Fibroblast of peridontal ligament (primary cell): ENCODE measurements at regions not wholly inside any gene's neighbourhood (a gene's known extent, or its start where the extent isn't known, plus 50 kb on each side); places are given as distances from the start of the nearest gene placed in this dataset.
A peak's percentile ranks its signal among the peaks of the same experiment; 100 is the strongest.

Source experiments
- DNase-seq: peaks from one replicate; pipeline ENCODE4 v3.0.0-alpha.2; 2010; ENCODE audit errors: extremely low read depth

DNA sequence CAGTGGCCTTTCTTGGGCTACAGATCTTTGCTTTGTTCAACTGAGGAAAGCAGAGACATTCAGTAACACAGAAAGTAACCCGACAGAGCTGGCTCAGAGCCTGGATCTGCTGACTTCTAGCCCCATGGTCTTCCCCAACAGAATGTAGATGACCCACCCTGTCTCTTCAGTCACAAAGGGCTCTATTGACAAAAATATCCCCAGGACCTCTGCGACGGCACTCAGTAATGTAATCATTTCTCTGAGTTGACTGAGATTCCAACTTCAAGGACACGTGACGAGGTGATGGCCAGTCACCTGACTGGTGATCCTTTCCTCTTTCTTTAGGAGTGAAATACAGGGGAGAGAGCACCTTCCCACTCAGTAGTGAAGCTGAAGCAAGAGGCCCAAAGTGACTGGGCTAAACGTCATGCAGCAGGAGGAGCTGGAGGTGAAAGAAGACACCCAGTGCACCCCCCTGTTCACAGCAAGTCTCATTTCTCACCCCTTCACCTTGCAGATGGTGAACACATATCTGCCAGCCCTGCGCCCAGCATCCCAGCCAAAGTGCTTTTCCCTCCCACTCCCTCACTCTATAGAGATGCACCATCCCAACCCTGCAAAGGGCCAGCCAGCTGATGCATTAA lies 179.2 kb upstream of the EGLN3 start:
- no peak for DNase-seq

DNA sequence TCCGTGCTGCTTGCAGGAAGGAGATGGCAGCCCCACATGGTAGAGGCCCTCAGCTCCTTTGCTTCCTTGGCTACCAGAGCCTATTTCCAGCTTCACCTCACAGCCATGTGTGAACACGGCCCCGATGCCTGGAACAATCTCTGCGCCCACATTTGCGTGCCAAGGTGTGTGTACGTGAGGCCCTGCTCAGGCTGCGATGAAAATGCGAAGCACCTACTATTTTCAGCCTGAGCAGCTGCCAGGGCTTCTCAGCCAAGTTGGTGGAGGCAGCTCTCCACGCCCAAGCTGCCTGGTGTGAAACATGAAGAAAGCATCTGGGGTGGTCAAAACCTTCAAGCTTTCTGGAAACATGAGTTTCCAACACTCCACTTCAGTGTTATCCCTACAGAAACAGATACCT lies 177.8 kb upstream of the EGLN3 start:
- no peak for DNase-seq

DNA sequence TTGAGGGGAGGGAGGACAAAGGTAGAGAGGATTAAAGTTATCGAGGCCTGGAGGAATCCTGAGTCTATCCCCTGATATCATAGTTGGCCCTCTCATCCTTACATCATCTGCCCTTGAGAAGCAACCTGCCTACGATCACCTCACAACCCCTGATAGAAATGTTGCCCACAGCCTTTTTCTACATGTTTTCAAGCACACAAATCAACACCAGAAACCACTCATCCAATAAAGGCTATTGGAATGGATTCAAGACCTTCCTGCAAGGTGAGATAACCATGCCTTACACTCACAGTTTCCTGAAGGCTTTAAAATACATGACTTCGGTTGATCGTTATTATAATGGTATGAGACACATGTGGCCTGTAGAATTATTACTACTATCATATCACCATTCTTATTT lies 175.7 kb upstream of the EGLN3 start:
- no peak for DNase-seq

DNA sequence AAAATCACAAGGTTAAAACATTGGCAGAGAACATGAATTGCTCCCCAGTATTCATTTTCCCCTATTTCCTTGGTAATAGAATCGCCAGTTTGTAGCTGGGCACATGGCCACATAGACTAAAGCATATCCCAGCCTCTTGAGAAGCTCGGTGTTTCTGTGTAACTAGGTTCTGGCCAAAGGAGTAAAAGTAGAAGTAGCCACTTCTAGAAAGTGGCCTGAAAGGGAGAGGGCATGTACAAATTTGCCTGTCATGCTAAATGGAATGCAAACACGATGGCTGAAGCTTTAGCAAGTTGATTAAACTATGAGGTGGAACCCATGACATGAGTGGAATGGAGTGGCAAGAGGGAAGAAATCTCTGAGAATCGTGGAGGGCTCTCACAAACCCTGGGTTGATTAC lies 173.7 kb upstream of the EGLN3 start:
- DNase-seq, result no peak

DNA sequence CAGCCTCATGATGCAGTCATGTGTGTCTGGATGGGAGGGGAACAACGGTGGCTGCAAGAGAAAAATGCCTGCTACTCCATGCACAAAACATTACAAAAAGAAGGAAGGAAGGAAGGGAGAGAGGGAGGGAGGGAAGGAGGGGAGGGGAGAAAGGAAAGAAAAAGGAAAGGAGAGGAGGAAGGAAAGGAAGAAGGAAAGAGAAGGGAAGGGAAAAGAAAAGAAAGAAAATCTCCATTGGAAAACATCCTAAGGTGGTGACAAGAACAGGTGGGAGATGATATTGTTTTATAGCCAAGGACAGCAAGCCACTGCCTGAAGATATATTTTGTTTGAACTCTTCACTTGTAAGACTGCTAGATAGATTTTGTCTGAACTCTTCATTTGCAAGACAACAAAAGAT lies 171.8 kb upstream of the EGLN3 start:
- DNase-seq, result no peak

DNA sequence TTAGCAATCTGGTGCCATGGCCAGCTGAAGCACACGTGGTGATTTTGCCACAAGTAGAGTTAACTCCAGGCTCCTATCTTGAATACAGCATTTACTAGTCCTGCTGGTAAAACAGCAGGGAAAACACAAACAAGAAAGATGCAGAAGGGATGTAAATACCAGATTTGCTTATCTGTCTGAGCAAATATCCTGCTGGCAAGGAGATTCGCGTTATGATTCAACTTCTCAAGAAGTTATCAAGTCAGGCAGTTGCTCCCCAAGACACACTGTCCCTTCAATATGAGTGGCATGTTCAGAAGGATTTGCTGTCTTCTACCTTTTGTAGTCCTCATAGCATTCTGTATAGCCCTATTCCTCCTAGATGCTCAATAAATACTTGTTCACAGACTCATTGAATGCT lies 171.2 kb upstream of the EGLN3 start:
- no peak for DNase-seq

DNA sequence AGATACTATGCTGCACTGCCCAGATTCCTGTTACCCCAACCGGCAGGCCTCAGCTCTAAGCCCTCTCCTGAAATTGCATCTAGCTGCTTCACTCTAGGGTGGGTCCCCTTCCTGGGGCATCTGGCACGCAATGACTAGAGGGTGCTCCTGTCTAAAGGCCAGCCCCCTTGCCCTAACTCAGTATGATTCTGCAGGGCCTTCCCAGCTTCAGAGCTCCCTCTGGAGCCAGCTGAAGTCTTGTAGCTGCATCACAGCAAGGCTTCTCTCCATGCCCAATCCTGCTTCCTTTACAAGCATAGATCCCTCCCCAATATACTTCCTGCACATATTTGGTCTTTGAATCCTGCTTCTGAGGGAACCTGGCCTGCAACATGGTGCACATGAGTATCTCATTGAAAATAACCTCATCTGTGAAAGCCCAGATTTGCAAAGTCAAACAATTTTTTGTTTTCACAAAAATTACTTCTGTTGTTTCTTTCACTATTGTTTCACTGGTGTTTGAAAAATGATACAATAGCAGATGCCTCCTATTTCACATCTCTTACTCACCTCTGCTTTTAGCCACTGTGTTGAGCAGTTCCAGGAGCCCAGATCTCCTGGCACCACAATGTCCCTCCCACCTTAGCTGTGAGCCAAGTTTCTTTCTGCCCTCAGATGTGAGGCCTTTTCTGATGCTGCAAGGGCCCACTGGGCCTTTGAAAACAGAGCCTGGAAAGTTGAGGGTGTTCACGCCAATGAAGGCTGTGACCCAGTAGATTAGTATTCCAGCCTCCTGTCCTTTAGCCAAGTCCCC lies 169.5 kb upstream of the EGLN3 start:
- no peak for DNase-seq

DNA sequence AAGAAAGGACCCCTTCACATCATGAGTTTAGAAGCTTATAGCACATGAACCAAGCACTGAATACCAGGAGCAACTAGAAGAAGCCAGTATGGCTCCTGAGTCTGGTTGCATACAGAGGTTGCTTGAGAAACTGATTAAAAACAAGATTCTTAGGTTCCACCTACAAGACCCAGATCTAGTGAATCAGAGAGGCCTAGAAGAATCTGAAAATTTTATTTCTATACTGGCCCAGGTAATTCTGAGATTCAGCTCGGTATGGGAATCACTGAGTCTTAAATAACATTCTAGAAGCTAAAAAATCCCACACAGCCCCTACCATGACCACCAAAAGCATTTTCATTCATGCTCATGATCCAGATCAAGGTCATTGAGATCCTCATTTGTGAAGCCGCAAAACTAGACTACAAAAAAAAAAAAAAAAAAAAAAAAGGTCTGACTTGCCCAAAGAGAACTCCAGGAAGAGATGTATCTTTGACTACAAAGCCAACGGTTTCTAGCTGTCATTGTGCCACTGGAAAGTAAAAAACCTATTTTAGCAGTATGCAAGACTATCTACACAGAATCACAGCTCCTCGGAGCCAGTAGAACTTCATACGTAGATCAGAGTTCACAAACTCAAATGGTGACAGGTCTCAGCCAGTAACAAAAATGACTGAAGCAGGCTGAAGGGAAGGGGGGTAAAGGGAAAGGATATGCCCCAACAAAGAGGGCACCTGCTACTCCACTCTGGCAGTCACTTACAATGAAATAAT lies 168.4 kb upstream of the EGLN3 start:
- no peak for DNase-seq

DNA sequence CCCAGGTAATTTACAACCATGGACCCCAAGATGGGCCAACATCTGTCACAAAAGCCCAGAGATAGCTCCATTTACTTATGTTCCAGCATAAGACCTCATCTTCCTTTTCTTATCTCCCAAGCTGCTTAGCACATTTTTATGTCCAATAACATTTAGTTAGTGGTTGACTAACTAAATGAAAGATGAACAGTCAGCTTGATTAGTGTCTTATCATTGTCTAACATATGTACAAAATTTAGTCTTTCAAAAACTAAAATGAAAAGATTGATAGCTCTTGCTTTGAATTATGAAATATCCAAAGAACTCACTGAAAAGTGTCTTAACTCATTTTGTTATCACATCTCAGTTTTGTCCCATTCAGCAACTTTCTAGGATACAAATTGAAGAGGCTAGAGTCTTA lies 163.1 kb upstream of the EGLN3 start:
- DNase-seq, result no peak

DNA sequence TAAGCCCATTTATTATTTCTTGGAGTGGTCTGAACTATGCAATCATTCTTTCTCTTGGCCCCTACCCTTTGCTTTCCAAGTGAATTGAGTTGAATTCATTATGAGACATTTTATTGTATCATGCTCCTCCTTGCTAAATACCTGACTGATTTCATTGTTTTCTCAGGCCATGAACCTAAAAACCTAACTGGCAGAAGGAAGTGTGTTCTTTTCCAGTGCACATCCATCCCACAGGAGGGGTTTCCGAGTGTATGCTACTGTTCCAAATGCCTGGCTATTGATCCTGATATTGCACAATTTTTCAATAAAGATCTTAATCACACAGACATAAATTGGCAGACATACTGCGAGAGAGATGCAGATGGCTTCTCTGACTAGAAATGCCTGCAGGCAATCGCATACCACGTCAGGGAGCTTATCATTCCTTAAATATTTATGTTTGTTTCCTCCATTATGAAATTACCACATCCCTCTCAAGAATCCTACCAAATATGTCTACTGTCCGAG lies 162.2 kb upstream of the EGLN3 start:
- DNase-seq, result peak; percentile 11

DNA sequence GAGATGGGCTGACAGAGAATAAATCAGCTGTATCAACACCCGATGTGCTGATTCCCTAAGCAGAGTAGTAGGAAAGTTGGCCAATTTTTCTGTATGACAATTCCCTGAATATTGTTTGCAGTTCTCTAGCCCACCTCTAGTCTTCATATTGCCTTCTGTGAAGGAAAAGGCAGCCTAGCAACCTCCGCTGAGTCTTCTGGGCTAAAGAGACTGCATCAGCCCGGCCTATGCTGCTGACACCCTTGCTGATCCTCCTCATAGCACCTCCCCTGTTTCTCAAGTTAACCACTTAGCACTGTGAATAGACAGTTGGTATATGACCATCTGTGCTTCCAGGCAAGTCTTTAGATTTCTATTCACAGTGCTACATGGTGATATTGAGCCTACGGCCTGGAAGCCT lies 161.1 kb upstream of the EGLN3 start:
- no peak for DNase-seq

DNA sequence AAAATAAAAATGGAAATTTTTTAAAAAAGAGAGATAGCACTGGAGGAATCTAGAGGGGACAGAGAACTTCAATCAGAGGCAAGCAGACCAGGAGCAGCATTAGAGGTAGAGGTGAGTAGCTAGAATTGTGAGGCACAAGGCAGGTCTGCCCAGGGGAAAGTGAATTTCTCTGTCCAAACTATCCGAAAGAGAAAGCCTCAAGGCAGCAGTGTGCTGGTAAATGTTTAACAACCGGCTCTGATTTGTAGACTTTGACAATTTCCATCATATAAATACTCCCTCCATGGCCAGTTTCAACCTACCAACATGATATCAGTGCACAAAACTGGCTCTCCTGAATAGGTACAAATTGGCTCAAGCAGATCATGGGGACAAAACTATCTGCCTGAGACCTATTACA lies 160.6 kb upstream of the EGLN3 start:
- DNase-seq, result no peak

DNA sequence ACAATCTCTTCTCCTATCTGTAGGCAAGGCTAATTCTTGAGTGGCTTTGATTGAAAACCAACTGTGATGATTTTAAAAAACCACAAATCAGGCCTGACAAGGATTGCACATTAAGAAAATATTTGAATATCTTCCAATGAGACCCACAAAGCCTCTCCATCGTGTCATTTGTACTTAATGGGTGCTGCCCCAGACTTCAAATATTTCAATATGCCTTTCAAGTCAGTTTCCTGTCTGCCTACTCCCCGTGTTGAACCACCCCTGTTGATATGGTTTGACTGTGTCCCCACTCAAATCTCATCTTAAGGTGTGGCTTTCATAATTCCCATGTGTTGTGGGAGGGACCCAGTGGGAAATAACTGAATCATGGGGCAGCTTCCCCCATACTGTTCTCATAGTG lies 159.7 kb upstream of the EGLN3 start:
- DNase-seq, result no peak

DNA sequence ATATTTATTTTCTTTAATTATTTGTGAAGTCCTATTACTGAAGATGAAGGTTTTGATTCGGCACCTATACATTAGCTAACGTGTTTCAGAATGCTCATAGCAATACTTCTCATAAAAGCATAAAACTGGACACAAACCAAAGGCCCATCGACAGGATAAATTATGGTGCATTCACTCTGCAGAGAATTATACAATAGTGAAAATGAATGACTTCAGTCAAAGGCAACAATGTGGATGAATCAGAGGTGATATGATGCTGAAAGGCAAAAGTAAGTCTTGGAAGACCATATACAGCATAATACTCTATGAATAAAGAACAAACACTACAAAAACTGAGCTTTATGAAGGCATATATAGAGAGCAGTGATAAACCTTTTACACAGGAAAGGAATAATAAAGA lies 156.6 kb upstream of the EGLN3 start:
- DNase-seq, result no peak

DNA sequence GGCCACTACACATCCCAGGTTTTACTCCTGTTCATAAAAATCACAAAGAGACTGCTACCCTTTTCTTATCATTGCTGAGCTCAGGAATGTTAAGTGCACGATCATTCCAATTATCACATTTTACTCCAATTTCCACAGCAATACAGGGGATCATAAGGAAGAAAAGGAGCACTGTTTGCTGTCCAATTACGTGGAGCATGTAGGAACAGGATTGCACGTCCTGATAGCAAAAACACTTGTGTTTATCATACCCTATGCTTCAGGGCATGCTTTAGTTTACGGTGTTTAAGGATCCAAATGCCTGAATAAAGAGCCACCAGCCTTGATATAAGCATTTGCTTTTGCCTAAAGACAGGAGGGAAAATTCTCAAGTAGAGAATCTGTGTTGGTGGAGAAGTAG lies 155.4 kb upstream of the EGLN3 start:
- DNase-seq, result no peak

DNA sequence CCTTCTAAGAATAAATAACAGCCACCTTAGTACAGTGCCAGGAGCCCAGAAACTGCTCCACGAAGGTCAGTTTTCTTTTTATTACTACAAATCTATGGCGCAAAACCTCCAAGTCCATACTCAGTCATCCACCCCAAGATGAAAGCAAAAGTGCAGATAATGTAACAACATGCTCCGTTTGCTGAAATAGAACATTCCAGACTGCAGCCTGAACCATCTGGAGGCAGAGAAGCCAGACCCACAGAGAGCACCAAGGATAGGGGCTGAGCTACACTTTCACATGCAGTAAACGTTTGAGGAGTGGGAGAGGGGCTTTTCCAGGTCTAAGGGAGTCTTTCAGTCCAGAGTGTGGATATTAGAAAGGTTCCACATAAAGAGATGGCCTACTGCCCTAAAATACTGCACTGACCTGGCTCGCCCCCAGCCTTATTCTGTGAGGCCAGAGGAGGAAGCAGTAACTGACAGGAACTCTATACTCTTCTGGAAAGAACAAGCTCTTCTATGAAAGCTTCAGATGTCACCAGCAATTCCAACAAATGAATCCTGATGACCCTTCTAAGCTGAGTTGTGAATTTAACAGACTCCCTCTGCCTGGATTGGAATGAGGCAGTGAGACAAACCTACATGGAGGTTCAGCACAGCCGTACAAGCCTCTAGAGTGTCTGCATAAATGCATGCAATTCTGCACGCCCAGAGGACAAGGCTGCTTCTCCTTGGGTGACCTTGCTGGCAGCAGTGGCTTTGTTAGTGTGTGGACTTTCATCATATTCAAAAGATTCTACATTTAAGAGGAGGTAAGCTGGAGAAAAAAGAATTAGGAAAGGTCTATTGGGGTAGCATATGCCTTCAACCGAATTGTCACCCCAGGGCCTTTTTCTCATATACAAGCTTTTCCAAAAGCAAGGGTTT lies 153.9 kb upstream of the EGLN3 start:
- DNase-seq, result no peak

DNA sequence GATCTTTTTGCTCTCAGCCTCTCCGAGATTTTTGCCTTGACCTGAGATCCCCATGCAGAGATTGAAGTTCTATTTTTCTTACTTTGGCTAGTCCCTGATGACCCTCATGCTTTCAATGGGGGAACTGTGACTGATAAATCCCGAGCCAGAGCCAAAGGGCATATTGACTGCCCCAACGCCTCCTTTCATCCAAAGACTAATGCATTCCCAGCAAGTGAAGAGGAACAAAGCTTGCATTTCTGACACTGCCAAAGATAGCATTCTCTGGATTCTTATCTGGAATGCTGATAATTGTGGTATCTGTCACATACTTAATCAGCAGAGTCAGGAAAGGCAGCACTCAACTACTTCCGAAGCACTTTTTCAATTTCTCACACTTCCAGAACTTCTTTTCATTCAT lies 152.3 kb upstream of the EGLN3 start:
- no peak for DNase-seq

DNA sequence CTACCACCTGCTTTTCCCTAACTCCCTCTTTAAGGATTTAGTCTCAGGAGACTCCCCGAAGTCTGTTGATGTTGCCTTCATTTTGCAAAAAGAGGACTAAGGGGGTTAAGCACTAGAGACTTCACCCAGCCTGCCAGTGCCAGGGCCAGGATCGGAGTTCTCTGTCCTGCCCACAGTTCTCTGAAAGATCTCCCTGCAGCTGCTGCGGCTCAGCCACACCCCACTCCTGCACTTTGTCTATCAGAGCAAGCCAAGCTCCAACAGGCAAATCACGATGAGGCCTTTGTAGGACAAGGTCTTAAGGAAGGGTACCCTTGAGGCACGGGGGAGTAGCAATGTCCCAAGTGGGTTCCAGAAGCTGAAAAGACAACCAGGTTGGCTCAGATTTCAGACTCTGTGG lies 148.8 kb upstream of the EGLN3 start:
- no peak for DNase-seq

DNA sequence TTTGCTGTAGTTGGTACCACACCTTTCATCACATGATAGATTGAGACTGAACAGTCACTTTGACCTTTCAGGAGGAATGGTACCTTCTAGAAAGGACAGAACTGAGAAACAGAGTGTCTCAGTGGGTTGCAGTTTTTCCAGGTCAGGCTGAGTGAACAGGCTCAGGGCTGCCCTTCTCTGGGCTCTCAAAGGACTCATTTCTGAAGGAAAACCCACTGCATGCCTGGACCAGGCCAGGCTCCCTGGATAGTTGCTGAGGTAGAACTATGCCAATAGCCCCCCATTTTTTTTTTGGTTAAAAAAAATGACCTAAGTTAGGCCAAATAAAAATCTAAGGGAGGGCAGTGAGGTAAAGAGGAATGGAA lies 148.1 kb upstream of the EGLN3 start:
- no peak for DNase-seq

DNA sequence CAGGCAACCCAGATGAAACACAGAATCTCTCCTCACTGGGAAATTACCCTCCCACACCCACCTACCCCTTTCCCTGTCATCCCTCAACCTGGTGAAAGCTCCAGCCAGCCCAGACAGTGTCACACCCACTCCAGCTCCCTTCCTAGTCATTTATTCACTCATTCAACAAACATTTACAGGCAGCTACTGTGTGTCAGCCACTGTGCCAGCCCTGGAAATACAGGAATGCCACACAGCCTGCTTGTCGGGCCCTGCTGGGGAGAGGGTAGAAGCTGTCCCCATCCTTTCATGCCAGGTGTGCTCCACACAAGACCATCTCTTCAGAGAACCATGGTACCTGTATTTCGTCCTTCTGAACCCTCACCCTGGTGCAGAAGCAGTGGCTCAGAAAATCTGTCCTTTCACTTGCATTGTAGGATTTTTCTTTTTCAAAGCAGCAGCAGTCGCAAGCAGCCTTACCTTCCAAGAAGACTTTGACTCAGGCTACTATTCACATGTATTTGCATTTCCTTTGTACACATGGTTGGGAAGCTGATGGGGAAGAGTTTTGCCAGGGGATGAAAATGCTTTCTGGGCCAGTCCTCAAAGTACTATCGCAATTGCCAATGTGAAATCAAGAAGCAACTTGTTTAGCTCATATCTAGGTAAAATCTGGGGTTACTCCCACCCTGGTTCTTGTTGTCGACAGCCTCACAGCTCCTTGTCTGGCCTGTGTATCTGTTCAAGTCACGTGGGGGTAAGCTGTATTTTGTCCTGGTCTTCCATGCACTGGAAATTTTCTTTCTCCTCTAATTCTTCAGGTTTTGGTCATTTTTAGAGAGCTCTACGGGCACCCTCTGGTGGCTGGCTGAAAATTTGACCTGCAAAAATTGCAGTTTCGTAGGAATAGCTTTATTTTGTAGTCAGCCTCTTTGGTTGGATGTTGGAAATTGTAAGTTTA lies 147.4 kb upstream of the EGLN3 start:
- peak; percentile 44 for DNase-seq

DNA sequence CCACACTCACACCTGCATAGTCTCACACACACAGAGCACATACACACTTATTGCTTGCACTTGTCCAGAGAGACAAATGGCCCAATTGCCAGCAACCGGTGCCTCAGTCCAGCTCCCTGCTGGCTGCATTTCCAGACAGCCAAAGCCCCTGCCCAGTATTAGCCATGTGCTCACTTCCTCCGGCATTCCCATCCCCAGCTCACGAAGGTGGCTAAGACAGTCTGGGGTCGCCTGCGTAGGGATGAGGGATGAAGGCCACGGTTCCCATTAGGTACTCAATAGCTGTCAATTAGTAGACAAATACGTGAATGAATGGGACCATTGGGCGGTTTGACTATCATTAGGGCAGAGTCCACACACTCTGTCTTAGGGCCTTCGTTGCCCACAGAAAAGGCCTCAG lies 146.8 kb upstream of the EGLN3 start:
- DNase-seq, result no peak
